GM18868 (cell line): ENCODE measurements at regions not wholly inside any gene's neighbourhood (a gene's known extent, or its start where the extent isn't known, plus 50 kb on each side); places are given as distances from the start of the nearest gene placed in this dataset.

ENCODE experiments used
- ATAC-seq: cut with Tn5 transposase; IDR thresholded peaks from one replicate; pipeline ENCODE4 v1.9.1; 2021; ENCODE audit warnings: mild to moderate bottlenecking, moderate library complexity; ENCODE audit not compliant: unreplicated experiment

DNA sequence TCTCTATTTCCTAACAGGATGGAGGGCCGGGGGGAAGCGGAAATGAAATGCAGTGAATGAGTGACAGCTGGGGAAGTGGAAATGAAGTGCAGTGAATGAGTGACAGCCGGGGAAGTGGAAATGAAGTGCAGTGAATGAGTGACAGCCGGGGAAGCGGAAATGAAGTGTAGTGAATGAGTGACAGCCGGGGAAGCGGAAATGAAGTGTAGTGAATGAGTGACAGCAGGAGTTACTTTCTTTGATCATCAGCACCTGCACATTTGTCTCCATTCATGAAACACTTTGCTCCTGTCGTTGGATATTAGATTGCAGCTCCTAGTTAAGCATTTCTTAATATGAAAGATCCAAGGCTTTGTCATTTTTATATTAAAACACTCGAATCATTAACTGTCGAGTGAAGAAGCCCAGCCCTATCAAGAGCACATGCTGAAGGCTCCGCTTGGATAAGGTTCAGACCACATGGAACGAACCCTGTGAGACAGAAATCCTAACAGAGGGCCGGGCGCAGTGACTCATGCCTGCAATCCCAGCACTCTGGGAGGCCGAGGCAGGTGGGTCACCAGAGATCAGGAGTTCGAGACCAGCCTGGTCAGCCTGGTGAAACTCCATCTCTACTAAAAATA is 406.0 kb upstream of the ADARB2 start:
- ATAC-seq = no peak

DNA sequence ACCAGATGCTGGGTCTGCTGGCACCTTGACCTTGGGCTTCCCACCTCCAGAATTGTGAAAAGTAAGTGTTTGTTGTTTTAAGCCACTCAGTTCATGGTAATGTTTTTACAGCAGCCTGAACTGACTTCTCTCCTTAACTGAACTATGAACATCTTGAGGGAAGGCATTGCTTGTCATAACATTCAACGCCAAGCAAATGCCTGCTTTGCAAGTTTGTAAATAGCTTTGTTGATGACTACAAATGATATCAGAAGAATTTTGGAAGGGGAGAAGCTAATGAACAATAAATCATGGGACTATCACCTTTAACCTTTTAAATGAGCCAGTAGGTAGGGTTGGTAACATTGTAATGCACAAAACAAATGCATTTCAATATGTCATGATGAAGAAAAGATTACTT is 402.4 kb upstream of the ADARB2 start:
- ATAC-seq = no peak

GRCh38 chr10:2137549-2138174 is 400.3 kb upstream of the ADARB2 start:
- peak; percentile 45 for ATAC-seq

DNA sequence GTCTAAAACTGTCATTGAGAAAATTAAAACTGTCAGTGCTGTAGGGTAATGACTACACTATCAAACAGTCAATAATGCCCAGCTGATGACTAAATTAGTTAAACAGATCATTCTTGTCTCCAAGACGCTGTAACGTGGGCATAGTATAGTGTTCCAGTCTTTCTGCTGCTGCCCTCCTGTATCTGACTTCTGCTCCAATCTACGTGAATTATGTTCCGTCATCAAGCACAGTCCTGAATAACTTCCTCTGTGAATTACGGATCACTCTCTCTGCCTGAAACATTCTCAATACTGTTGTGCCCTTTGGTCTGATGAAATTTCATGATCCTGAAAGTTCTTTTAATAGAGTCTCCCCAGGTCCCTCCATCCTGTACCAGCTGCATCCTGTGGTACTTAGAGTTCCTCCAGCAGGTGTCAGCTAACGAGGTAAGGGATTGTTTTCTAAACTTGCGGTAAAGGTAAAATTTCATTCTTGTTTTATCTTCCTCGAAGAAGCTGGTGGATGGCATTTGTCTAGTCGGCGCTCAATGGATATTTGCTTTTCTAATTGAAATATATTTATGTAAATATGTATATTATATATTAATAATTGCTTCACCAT is 393.5 kb upstream of the ADARB2 start:
- no peak for ATAC-seq

DNA sequence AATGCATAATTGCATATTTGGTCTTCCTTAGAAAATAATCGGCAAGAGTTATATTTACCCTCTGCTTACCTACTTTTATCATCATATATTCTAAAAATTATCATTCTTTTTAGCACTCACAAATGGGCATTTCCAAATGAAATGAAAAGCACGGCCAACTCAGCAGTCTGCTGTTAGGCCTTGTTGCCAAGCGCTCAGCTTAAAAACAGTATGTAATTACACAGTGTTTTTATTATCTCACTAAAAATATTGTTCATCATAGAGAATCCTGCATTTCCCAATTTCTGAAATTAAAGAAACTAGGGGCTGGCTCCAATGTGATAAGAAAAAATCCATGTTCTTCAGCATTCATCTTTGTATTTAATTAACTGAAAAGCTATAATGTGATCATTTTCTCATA is 391.7 kb upstream of the ADARB2 start:
- ATAC-seq = no peak

- ATAC-seq = no peak
Observed at GRCh38 chr10:2124135-2124534, 386.8 kb upstream of the ADARB2 start.

- no peak for ATAC-seq
Observed at GRCh38 chr10:2122431-2123124, 385.3 kb upstream of the ADARB2 start.

DNA sequence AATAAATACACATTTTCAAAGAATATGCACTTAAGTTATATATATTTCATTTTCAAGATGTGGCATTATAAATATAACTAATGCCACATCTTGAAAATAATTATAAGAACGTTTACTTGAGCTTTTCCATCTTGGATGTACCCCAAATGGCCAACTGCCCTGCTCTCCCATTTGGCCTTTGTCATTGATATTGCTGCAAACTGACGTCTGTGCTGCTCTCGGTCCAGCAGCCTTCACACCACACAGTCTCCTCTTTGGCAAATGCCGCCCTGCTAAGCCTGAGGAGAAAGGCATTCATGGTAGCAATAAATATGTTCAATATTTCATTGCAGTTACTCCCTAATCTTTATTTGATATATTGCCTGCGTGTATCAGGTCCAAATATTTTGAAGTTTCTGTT is 384.6 kb upstream of the ADARB2 start:
- ATAC-seq = no peak

- no peak for ATAC-seq
Observed at GRCh38 chr10:2121315-2121714, 384.0 kb upstream of the ADARB2 start.

DNA sequence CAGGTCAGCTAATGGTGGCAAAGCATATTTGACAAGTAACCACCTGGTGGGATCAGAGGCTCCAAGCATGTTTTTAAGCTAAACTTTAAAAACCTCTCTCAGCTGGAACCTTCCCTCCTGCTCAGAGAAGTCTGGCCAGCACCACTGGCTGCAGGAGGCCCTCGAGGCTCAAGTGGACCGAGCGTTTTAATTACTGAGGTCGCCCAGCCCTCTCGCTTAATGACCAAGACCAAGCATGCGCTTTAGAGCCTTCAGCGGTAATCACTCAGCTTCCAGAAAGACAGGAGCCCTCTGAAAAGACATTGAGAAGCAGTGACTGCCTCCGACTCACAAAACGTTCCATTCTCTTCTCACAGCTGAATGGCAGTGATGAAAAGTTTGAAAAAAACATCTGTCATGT is 383.4 kb upstream of the ADARB2 start:
- ATAC-seq = no peak

DNA sequence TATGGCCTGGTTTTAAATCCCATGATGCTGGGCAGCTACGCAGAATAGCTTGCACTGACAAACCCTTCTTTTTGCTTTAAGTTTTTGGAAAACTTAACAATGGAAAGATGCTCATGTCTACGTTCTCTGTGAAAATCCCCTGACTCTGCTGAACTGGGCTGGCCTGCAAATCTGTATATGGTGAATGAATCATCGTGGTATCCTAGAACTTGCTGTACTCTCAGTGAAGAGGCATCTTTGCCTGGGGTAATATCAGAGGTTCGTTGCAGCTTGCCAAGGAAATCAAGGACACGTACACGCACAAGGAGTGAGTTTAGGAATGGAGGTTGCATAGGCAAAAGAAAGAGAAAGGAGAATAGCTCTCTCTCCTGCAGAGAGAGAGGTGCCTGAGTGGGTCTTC is 382.0 kb upstream of the ADARB2 start:
- no peak for ATAC-seq

- ATAC-seq = no peak
Observed at GRCh38 chr10:2118201-2118600, 380.9 kb upstream of the ADARB2 start.

DNA sequence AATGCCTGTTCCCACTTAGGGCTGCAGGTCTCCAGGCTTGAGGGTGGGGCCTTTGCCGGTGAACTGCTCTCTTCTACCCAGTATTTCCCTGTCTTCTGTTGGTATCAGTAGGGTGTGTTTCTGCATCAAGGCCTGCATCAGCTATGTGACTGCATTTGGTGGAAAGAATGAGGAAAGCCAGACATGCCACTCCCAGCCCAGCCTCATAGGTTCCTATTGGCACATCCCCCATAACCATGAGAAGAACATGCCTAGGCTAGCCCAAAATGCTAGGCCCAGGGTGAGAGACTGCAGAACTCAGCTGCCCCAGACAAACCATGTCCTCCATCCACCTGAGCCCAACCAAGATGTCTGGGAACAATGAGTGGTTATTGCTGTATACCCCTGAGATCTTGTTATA is 380.3 kb upstream of the ADARB2 start:
- no peak for ATAC-seq

DNA sequence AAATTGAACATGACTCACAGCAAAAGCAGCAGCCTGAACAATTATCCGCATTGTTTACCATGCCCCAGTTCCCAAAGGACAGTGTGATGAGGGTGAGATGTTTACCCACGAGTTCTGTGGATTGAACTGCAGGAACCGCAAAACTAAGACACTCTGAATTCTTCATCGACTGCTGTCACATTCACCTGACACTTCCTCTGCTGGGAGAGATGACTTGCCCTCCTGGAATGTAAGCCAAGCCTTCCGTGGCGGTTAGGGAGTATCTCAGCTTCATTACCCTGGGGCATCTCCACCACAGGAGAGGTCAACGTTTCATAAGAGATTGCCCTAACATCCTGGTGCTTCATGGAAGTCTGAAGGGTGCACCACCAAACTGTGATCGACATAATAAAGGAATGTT is 374.6 kb upstream of the ADARB2 start:
- ATAC-seq = no peak

DNA sequence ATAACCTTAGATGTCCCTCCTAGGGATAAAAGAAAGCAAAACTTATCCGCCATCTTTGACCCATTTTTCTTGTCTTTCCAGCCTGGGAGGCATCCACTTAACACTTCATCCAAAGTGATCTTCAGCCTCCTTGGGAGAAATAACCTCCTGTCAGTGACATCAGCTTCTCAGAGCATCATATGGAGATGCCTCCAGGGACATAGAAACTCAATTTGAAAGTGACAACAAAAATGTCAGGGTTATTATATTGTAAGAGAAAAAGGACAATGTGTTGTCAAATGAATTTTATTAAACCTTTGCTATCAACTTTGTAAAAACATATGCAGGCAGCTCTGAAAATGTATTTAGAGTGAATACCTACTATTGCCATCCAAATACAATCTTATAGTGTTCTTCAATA is 371.2 kb upstream of the ADARB2 start:
- no peak for ATAC-seq

GRCh38 chr10:2106641-2107040 is 369.3 kb upstream of the ADARB2 start:
- ATAC-seq = no peak

DNA sequence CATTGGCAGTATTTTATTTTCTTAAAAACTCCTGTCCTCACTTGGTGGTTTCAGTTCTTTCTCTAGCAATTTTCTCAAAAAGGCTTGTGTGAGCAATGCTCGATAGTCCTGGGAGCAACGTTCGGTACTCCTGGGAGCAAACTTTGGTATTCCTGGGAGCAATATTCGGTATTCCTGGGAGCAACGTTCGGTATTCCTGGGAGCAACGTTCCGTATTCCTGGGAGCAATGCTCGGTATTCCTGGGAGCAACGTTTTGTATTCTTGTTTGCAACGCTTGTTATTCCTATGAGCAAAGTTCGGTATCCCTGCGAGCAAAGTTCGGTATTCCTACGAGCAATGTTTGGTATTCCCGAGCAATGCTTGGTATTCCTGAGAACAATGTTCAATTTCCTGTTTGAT is 362.0 kb upstream of the ADARB2 start:
- ATAC-seq = no peak

DNA sequence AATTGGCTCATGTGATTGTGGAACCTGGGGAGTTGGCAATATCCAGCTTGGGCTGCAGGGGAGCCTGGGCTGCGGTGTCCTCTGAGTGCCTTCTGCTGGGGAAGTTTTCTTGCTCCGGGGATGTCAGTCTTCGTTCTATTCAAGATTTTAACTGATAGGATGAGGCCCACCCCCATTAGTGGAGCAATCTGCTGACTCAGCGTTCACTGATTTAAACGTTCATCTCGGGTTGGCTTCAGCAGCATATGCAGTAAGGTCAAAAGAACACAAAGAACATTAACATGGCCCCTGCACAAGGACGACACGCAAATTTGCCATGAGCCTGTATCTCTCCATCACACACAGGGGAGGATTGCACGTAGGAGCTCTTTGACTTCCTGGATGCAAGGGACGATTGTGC is 360.6 kb upstream of the ADARB2 start:
- no peak for ATAC-seq

DNA sequence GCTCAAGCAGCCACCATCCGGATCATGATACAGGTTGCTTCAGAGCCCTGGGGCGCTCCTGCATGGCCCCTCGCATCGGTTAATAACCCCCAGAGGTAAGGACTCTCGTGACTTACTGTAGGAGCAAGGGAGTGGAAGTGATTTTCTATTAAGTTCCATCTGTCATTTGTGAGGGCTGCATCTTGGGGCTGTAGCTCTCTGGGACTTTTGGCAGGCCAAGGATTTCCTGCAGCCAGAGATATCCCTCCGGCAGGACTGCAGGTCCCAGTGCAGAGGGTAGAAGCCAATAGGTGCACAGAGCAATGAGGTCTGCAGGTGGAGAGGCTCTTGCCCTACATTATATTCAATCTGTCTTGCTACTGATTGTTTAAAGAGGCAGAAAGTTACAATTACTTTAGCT is 356.8 kb upstream of the ADARB2 start:
- no peak for ATAC-seq

GRCh38 chr10:2083591-2083990 is 346.3 kb upstream of the ADARB2 start:
- ATAC-seq = no peak

DNA sequence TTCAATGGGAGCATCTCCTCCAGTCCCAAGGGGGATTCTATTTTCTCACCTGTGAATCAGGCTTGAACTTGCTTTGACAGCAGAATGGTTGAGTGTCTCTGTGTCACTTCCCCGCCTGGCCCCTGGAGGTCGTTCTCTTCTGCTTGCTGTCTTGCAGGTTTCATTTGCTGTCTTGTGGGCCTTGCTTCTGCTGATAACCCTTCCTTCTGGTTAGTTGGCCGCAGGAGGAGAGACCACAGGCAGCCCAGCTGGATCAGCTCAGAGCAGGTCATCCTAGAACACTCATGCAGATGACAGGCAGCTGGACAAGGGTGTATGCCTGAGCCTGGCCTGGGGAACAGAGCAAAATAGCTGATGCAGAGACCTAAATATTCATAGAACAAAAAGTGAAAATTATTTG is 344.2 kb upstream of the ADARB2 start:
- no peak for ATAC-seq

GRCh38 chr10:2079603-2080078 is 342.3 kb upstream of the ADARB2 start:
- ATAC-seq = no peak
